Limb (tissue), 2 donors: ENCODE measurements at regions not wholly inside any gene's neighbourhood (a gene's known extent, or its start where the extent isn't known, plus 50 kb on each side); places are given as distances from the start of the nearest gene placed in this dataset.
"Not testable (repeated sequence)": the region's sequence is repeated elsewhere in the genome, so short reads cannot be mapped to it uniquely, and the experiment has no call there.

Experiments used
- DNase-seq, 2 donors: peaks; one replicate each; pipeline ENCODE4 v3.0.0-alpha.2; 2016; ENCODE audit errors: extremely low spot score in 2 of 2

GRCh38 chr1:221858818-221859611 lies 117.1 kb upstream of the DUSP10 start:
- DNase-seq: no peak

- DNase-seq: not testable (repeated sequence)
These were observed 115.2 kb upstream of the DUSP10 start for GRCh38 chr1:221857094-221857444.

- DNase-seq: no peak
These were observed 114.6 kb upstream of the DUSP10 start for GRCh38 chr1:221856228-221857093.

- DNase-seq: no peak
These were observed 113.3 kb upstream of the DUSP10 start for GRCh38 chr1:221855156-221855555.

GRCh38 chr1:221851336-221851735 lies 109.4 kb upstream of the DUSP10 start:
- no peak for DNase-seq

GRCh38 chr1:221850470-221851187 lies 108.7 kb upstream of the DUSP10 start:
- DNase-seq: no peak

- DNase-seq: no peak
These were observed 108.0 kb upstream of the DUSP10 start for GRCh38 chr1:221849897-221850296.

GRCh38 chr1:221849110-221849509 lies 107.2 kb upstream of the DUSP10 start:
- no peak for DNase-seq

GRCh38 chr1:221847676-221848075 lies 105.8 kb upstream of the DUSP10 start:
- no peak for DNase-seq

GRCh38 chr1:221845650-221846371 lies 103.9 kb upstream of the DUSP10 start:
- DNase-seq: peak in 1 of 2 donors; percentile 39

- no peak for DNase-seq
These were observed 100.1 kb upstream of the DUSP10 start for GRCh38 chr1:221841983-221842335.

GRCh38 chr1:221841251-221841982 lies 99.5 kb upstream of the DUSP10 start:
- DNase-seq: peak in 1 of 2 donors; percentile 40

GRCh38 chr1:221840511-221841243 lies 98.8 kb upstream of the DUSP10 start:
- DNase-seq: no peak

- no peak for DNase-seq
These were observed 98.0 kb upstream of the DUSP10 start for GRCh38 chr1:221839782-221840395.

- no peak for DNase-seq
These were observed 97.4 kb upstream of the DUSP10 start for GRCh38 chr1:221839321-221839720.

- DNase-seq: no peak
These were observed 96.0 kb upstream of the DUSP10 start for GRCh38 chr1:221837896-221838295.

- no peak for DNase-seq
These were observed 93.0 kb upstream of the DUSP10 start for GRCh38 chr1:221834698-221835513.

GRCh38 chr1:221832617-221833016 lies 90.7 kb upstream of the DUSP10 start:
- DNase-seq: no peak

- no peak for DNase-seq
These were observed 90.3 kb upstream of the DUSP10 start for GRCh38 chr1:221832151-221832550.
